BLaER1 treated with 17β-estradiol and CSF1 and Interleukin-3, amounts not matched to agents 10 nM and 100 nM (cell line): ENCODE measurements at regions not wholly inside any gene's neighbourhood (a gene's known extent, or its start where the extent isn't known, plus 50 kb on each side); places are given as distances from the start of the nearest gene placed in this dataset.

Experiments
- H3K27ac ChIP-seq, 11 experiments: shearing (Covaris generic); formaldehyde crosslinking; 2 replicates each; pipeline ENCODE4 v1.8.1; 2022
- H3K27me3 ChIP-seq, 11 experiments: shearing (Covaris generic); formaldehyde crosslinking; 2 replicates each; pipeline ENCODE4 v1.8.1; 2022
- H3K36me3 ChIP-seq, 11 experiments: shearing (Covaris generic); formaldehyde crosslinking; 2 replicates each; pipeline ENCODE4 v1.8.1; 2022
- H3K4me1 ChIP-seq, 10 experiments: shearing (Covaris generic); formaldehyde crosslinking; 2 replicates each; pipeline ENCODE4 v1.8.1; 2022
- H3K4me2 ChIP-seq, 11 experiments: shearing (Covaris generic); formaldehyde crosslinking; 2 replicates each; pipeline ENCODE4 v1.8.1; 2022
- H3K4me3 ChIP-seq, 10 experiments: shearing (Covaris generic); formaldehyde crosslinking; 2 replicates each; pipeline ENCODE4 v1.8.1; 2022
- H3K9ac ChIP-seq, 11 experiments: shearing (Covaris generic); formaldehyde crosslinking; 2 replicates each; pipeline ENCODE4 v1.8.1; 2022
- H3K9me3 ChIP-seq, 11 experiments: shearing (Covaris generic); formaldehyde crosslinking; replicated peaks in 1 of 11; 2 replicates each; pipeline ENCODE4 v1.8.1; 2022
- H4K20me1 ChIP-seq, 11 experiments: shearing (Covaris generic); formaldehyde crosslinking; 2 replicates each; pipeline ENCODE4 v1.8.1; 2022
- Cebpa-rat ChIP-seq, 11 experiments: shearing (Covaris generic); IDR thresholded peaks; 2 replicates each; pipeline ENCODE4 v1.8.1; 2022

- Histone ChIP-seq H3K9me3 (peaks cover 0 to 5% (median 0%) of the 10 kb centered on the region in 11 experiments; a peak in 2 of 22 replicates), H3K4me3 (peak overlapping the region; percentile 49 to 73 (median 63)), H3K36me3 (peaks cover 6 to 87% (median 49%) of the 10 kb centered on the region in 11 experiments; a peak in 20 of 22 replicates), H4K20me1 (peaks cover 0 to 14% (median 10%) of the 10 kb centered on the region in 11 experiments; a peak in 17 of 22 replicates), H3K4me1 (peaks cover 5 to 13% (median 8%) of the 10 kb centered on the region in 10 experiments; a peak in 10 of 20 replicates), H3K4me2 (peak overlapping the region; percentile 51 to 86 (median 77)), H3K27ac (peak overlapping the region in 3 of 11 experiments; percentile 9 to 31 (median 14); a peak in 2 of 22 replicates), H3K27me3 (peaks cover 47 to 70% (median 54%) of the 10 kb centered on the region in 11 experiments), H3K9ac (peak overlapping the region in 7 of 11 experiments; percentile 13 to 61 (median 40); a peak in 10 of 22 replicates)
- no peak for TF ChIP-seq Cebpa-rat (IDR thresholded peaks at IDR 0.05)
These were observed 231.3 kb upstream of the STK26 start for GRCh38 chrX:131791608-131792355.

GRCh38 chrX:131792356-131792749, 230.7 kb upstream of the STK26 start:
- no peak for TF ChIP-seq Cebpa-rat (IDR thresholded peaks at IDR 0.05)
- peak overlapping the region; percentile 70 to 86 (median 80) for H3K4me2 ChIP-seq
- peaks cover 0 to 5% (median 0%) of the 10 kb centered on the region in 11 experiments; a peak in 2 of 22 replicates for H3K9me3 ChIP-seq
- peaks cover 5 to 13% (median 8%) of the 10 kb centered on the region in 10 experiments; a peak in 10 of 20 replicates for H3K4me1 ChIP-seq
- H3K36me3 ChIP-seq: peaks cover 6 to 86% (median 49%) of the 10 kb centered on the region in 11 experiments; a peak in 20 of 22 replicates
- peaks cover 0 to 16% (median 10%) of the 10 kb centered on the region in 11 experiments; a peak in 17 of 22 replicates for H4K20me1 ChIP-seq
- peaks cover 52 to 70% (median 59%) of the 10 kb centered on the region in 11 experiments for H3K27me3 ChIP-seq
- H3K9ac ChIP-seq: peak overlapping the region in 9 of 11 experiments; percentile 63 to 79 (median 73); a peak in 17 of 22 replicates
- H3K4me3 ChIP-seq: peak overlapping the region; percentile 52 to 73 (median 63)
- H3K27ac ChIP-seq: peak overlapping the region in 8 of 11 experiments; percentile 55 to 82 (median 72); a peak in 15 of 22 replicates

GRCh38 chrX:131792789-131793462, 230.2 kb upstream of the STK26 start:
- Histone ChIP-seq H3K27me3 (peaks cover 54 to 70% (median 59%) of the 10 kb centered on the region in 11 experiments), H3K9me3 (peaks cover 0 to 5% (median 0%) of the 10 kb centered on the region in 11 experiments; a peak in 2 of 22 replicates), H4K20me1 (peaks cover 0 to 21% (median 13%) of the 10 kb centered on the region in 11 experiments; a peak in 17 of 22 replicates), H3K4me3 (peak overlapping the region; percentile 52 to 73 (median 63)), H3K27ac (peak overlapping the region in 8 of 11 experiments; percentile 55 to 82 (median 72); a peak in 16 of 22 replicates), H3K9ac (peak overlapping the region in 9 of 11 experiments; percentile 63 to 79 (median 73); a peak in 18 of 22 replicates), H3K4me1 (peaks cover 5 to 13% (median 8%) of the 10 kb centered on the region in 10 experiments; a peak in 10 of 20 replicates), H3K4me2 (peak overlapping the region; percentile 59 to 84 (median 77)), H3K36me3 (peaks cover 6 to 86% (median 50%) of the 10 kb centered on the region in 11 experiments; a peak in 20 of 22 replicates)
- no peak for TF ChIP-seq Cebpa-rat (IDR thresholded peaks at IDR 0.05)

- H3K4me2 ChIP-seq: peak overlapping the region; percentile 36 to 75 (median 47)
- peak overlapping the region in 7 of 10 experiments; percentile 10 to 53 (median 34); a peak in 9 of 20 replicates for H3K4me3 ChIP-seq
- no peak overlapping the region for H3K9ac ChIP-seq
- peaks cover 6 to 62% (median 46%) of the 10 kb centered on the region in 11 experiments; a peak in 20 of 22 replicates for H3K36me3 ChIP-seq
- H3K4me1 ChIP-seq: peaks cover 5 to 13% (median 7%) of the 10 kb centered on the region in 10 experiments; a peak in 10 of 20 replicates
- TF ChIP-seq Cebpa-rat (IDR thresholded peaks at IDR 0.05): no peak
- H3K27me3 ChIP-seq: peaks cover 55 to 70% (median 60%) of the 10 kb centered on the region in 11 experiments
- H3K27ac ChIP-seq: no peak overlapping the region
- peaks cover 0 to 23% (median 14%) of the 10 kb centered on the region in 11 experiments; a peak in 17 of 22 replicates for H4K20me1 ChIP-seq
- peaks cover 0 to 5% (median 0%) of the 10 kb centered on the region in 11 experiments; a peak in 2 of 22 replicates for H3K9me3 ChIP-seq
These were observed 227.5 kb upstream of the STK26 start for GRCh38 chrX:131795442-131796229.

- Histone ChIP-seq H3K27me3 (peaks cover 50 to 81% (median 73%) of the 10 kb centered on the region in 11 experiments), H3K9ac (no peak overlapping the region), H3K4me1 (peaks cover 0 to 11% (median 7%) of the 10 kb centered on the region in 10 experiments; a peak in 10 of 20 replicates), H3K36me3 (peaks cover 0 to 51% (median 17%) of the 10 kb centered on the region in 11 experiments; a peak in 15 of 22 replicates), H3K27ac (no peak overlapping the region), H3K4me3 (no peak overlapping the region), H3K9me3 (no peaks in the 10 kb centered on the region), H3K4me2 (peak overlapping the region in 5 of 11 experiments; percentile 2 to 23 (median 18); a peak in 5 of 22 replicates), H4K20me1 (peaks cover 0 to 14% (median 3%) of the 10 kb centered on the region in 11 experiments; a peak in 13 of 22 replicates)
- TF ChIP-seq Cebpa-rat (IDR thresholded peaks at IDR 0.05): no peak
These were observed 222.0 kb upstream of the STK26 start for GRCh38 chrX:131801066-131801465.

GRCh38 chrX:131801911-131802310, 221.2 kb upstream of the STK26 start:
- H3K9ac ChIP-seq: no peak overlapping the region
- H3K4me2 ChIP-seq: peak overlapping the region in 4 of 11 experiments; percentile 21 to 78 (median 77); a peak in 3 of 22 replicates
- peaks cover 46 to 81% (median 70%) of the 10 kb centered on the region in 11 experiments for H3K27me3 ChIP-seq
- H3K36me3 ChIP-seq: peaks cover 0 to 58% (median 18%) of the 10 kb centered on the region in 11 experiments; a peak in 14 of 22 replicates
- H3K4me1 ChIP-seq: peaks cover 0 to 11% (median 7%) of the 10 kb centered on the region in 10 experiments; a peak in 9 of 20 replicates
- no peak for TF ChIP-seq Cebpa-rat (IDR thresholded peaks at IDR 0.05)
- no peak overlapping the region for H3K4me3 ChIP-seq
- peaks cover 0 to 19% (median 0%) of the 10 kb centered on the region in 11 experiments; a peak in 4 of 22 replicates for H4K20me1 ChIP-seq
- no peak overlapping the region for H3K27ac ChIP-seq
- H3K9me3 ChIP-seq: no peaks in the 10 kb centered on the region

- Histone ChIP-seq H3K9ac (peak overlapping the region in 10 of 11 experiments; percentile 18 to 65 (median 53); a peak in 15 of 22 replicates), H4K20me1 (peaks cover 0 to 11% (median 0%) of the 10 kb centered on the region in 11 experiments; a peak in 4 of 22 replicates), H3K27me3 (peaks cover 35 to 81% (median 66%) of the 10 kb centered on the region in 11 experiments), H3K27ac (peak overlapping the region in 7 of 11 experiments; percentile 42 to 67 (median 62); a peak in 13 of 22 replicates), H3K4me1 (peaks cover 0 to 11% (median 7%) of the 10 kb centered on the region in 10 experiments; a peak in 9 of 20 replicates), H3K36me3 (peaks cover 0 to 57% (median 22%) of the 10 kb centered on the region in 11 experiments; a peak in 14 of 22 replicates), H3K9me3 (no peaks in the 10 kb centered on the region), H3K4me2 (peak overlapping the region; percentile 72 to 83 (median 77)), H3K4me3 (peak overlapping the region; percentile 45 to 69 (median 56))
- no peak for TF ChIP-seq Cebpa-rat (IDR thresholded peaks at IDR 0.05)
These were observed 220.1 kb upstream of the STK26 start for GRCh38 chrX:131802836-131803626.
